ENCODE measurements at regions not wholly inside any gene's neighbourhood (a gene's known extent, or its start where the extent isn't known, plus 50 kb on each side); places are given as distances from the start of the nearest gene placed in this dataset.

DNA sequence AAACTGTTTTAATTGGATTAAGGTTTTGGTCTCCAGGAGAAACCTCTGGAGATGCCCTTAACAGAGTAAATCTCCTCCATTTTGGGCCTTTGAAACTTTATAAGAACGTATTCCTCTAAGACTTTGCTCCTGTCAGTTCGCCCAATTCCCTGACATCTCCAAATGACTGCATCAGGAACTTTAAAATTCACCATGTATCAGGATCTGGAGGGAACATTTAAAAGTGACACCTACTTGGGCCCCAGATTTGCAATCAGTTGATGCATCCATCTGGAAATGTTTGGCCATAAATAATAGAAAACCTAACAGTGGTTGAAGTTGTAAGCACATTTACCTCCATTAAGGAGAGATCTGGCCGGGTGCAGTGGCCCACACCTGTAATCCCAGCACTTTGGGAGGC lies 144.1 kb upstream of the WSCD2 start:
- TF ChIP-seq TAF1 (IDR thresholded peaks at IDR 0.05; ENCODE audit: borderline replicate concordance, low read depth, low read length): no peak
- TF ChIP-seq POLR2AphosphoS5 (IDR thresholded peaks at IDR 0.05; ENCODE audit: low read depth, low read length): no peak
- TF ChIP-seq POLR2A (IDR thresholded peaks at IDR 0.05; ENCODE audit: low read depth, low read length): no peak
- no peak for DNase-seq (ENCODE audit: insufficient read length)
- FAIRE-seq: no peak

DNA sequence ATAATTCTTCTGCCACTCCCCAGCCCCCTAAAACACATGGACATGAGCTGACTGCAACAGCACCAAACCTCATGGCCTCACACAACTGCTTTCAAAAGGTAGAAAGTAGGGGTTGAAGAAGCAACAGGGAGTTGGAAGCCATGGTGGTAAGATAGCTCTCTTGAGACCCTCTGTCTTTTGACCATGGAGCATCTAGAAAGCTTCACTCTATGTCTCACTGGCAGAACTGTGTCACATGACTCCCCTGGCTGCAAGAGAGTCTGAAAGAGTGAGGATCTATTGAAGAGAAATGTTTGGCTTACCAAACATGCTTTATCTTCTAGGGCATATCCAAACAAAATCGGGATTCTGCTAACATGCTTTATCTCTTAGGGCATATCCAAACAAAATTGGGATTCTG lies 142.9 kb upstream of the WSCD2 start:
- TF ChIP-seq POLR2A (IDR thresholded peaks at IDR 0.05; ENCODE audit: low read depth, low read length) (no peak), TAF1 (IDR thresholded peaks at IDR 0.05; ENCODE audit: borderline replicate concordance, low read depth, low read length) (no peak), POLR2AphosphoS5 (IDR thresholded peaks at IDR 0.05; ENCODE audit: low read depth, low read length) (no peak)
- no peak for DNase-seq (ENCODE audit: insufficient read length)
- no peak for FAIRE-seq

DNA sequence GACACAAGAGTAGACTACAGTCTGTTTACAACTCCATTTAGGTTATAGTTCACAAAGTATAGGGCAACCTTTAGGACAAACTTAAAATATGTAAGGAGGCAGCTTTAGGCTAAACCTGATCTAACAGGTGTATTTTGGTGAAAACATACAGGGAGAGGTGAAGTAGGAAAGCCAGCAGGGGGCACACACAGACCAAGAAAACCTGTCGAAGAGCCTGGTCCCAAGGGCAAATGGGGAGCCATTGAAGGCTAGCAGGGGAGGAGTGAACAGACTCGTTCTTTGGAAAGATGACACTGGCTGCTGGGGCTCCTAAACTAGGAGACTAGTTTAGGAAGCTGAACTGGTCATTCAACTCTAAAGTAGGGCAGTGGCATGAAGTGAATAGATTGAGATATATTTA lies 138.8 kb upstream of the WSCD2 start:
- FAIRE-seq (peak; percentile 84), DNase-seq (ENCODE audit: insufficient read length) (no peak)
- TF ChIP-seq TAF1 (IDR thresholded peaks at IDR 0.05; ENCODE audit: borderline replicate concordance, low read depth, low read length) (no peak), POLR2A (IDR thresholded peaks at IDR 0.05; ENCODE audit: low read depth, low read length) (no peak), POLR2AphosphoS5 (IDR thresholded peaks at IDR 0.05; ENCODE audit: low read depth, low read length) (no peak)

DNA sequence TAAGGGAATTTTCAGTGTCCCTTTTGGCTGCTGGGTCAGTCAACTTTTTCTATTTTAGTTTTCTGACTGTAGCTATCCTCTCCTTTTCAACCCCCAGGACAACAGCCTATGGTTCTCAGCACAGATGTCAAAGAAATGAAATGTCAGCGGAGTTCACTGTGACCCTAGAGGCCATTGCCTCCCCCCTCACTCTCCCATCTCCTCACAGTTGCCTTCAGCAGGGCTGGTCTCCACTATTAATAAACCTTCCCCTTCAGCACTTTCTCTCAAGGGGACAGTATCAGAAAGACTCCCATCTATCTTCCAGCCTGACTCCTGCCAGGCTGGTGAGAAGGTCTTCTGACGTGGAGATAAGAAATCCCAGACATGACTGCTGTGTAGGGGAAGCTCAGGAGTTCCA lies 137.1 kb upstream of the WSCD2 start:
- no peak for TF ChIP-seq TAF1 (IDR thresholded peaks at IDR 0.05; ENCODE audit: borderline replicate concordance, low read depth, low read length)
- TF ChIP-seq POLR2A (IDR thresholded peaks at IDR 0.05; ENCODE audit: low read depth, low read length): no peak
- TF ChIP-seq POLR2AphosphoS5 (IDR thresholded peaks at IDR 0.05; ENCODE audit: low read depth, low read length): no peak
- FAIRE-seq: no peak

DNA sequence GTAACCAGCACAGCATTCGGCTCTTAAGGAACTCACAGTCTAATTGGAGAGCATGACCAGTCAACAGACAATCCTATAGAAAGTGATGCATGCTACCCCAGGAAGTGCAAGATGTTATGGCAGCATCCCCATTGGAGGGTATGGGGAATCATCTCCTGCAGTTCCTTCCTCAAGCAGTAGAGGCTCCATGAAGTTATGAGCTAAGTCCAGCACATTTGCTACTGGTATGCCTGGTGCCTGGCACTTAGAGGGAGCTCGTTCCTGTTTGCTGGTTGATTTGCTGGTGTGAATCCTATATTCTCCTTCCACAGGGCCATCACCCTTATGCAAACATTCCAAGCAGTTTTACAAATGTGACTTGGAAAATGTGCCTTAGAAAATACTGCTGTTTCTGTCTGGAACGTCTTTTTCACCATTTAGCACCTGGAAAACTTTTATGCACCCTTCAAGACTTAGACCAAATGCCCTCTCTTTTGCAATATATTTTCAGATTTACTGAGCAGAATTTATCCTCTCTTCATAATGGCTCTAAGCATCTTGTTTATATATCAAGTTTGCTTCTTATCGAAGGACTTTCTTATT lies 136.1 kb upstream of the WSCD2 start:
- peak; percentile 90 for FAIRE-seq
- DNase-seq (ENCODE audit: insufficient read length): no peak
- no peak for TF ChIP-seq TAF1 (IDR thresholded peaks at IDR 0.05; ENCODE audit: borderline replicate concordance, low read depth, low read length)
- TF ChIP-seq POLR2A (IDR thresholded peaks at IDR 0.05; ENCODE audit: low read depth, low read length): no peak
- no peak for TF ChIP-seq POLR2AphosphoS5 (IDR thresholded peaks at IDR 0.05; ENCODE audit: low read depth, low read length)

More for the DNA sequence above, 137.1 kb upstream of the WSCD2 start:
- no peak for DNase-seq (ENCODE audit: insufficient read length)

DNA sequence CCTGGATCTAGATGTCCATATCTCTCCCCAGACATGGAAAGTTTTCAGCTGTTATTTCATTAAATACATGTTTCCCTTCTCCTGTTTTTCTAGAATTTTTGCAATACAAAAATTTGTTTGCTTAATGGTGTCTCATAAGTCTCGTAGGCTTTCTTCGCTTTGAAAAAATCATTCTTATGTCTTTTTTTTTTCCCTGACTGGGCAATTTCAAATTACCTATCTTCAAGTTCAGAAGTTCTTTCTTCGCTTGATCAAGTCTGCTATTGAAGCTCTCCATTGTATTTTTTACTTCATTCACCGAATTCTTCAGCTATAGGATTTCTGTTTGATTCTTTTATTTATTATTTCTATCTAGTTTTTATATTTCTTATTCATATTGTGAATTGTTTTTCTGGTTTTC lies 130.2 kb upstream of the WSCD2 start:
- TF ChIP-seq POLR2AphosphoS5 (IDR thresholded peaks at IDR 0.05; ENCODE audit: low read depth, low read length): no peak
- TF ChIP-seq POLR2A (IDR thresholded peaks at IDR 0.05; ENCODE audit: low read depth, low read length): no peak
- TF ChIP-seq TAF1 (IDR thresholded peaks at IDR 0.05; ENCODE audit: borderline replicate concordance, low read depth, low read length): no peak
- no peak for DNase-seq (ENCODE audit: insufficient read length)
- no peak for FAIRE-seq

DNA sequence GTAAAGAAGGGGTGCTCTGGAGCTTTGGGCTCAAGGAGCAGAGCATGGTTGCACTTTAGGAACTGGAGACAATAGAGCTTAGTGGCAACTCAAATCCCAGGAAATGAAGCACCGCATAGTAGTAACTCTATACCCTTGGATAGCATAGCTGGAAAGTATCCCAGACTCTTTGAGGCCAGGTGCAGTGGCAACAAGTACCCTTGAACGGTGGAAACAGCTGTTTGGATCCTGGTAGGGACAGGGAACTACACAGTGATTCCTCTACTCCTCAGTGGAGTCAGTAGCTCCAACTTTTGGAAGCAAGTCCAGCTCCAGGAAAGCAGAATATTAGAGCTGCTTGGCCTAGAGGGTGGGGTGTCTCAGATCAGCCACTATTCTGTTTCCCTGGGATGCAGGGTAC lies 129.0 kb upstream of the WSCD2 start:
- TF ChIP-seq POLR2AphosphoS5 (IDR thresholded peaks at IDR 0.05; ENCODE audit: low read depth, low read length) (no peak), POLR2A (IDR thresholded peaks at IDR 0.05; ENCODE audit: low read depth, low read length) (no peak), TAF1 (IDR thresholded peaks at IDR 0.05; ENCODE audit: borderline replicate concordance, low read depth, low read length) (no peak)
- no peak for DNase-seq (ENCODE audit: insufficient read length)
- no peak for FAIRE-seq

DNA sequence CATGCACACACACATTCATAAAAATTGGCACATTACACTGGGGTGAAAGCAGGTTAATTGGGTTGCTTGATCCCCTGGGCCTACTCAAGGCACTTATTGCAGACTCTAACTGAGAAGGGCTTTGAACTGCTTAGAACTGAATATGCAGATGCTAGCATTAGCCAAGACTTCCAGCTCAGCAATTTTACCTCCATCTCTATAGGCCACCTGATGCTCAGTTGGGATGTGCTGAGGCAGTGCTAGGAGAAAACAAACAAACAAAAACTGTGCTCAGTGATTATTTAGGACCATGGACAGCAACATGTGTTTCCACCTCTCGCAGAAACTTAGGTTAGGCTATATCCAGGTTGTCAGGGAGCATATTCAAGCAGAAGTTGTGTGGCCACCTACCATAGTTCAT lies 124.8 kb upstream of the WSCD2 start:
- TF ChIP-seq POLR2AphosphoS5 (IDR thresholded peaks at IDR 0.05; ENCODE audit: low read depth, low read length) (no peak), POLR2A (IDR thresholded peaks at IDR 0.05; ENCODE audit: low read depth, low read length) (no peak), TAF1 (IDR thresholded peaks at IDR 0.05; ENCODE audit: borderline replicate concordance, low read depth, low read length) (no peak)
- no peak for DNase-seq (ENCODE audit: insufficient read length)
- FAIRE-seq: no peak

DNA sequence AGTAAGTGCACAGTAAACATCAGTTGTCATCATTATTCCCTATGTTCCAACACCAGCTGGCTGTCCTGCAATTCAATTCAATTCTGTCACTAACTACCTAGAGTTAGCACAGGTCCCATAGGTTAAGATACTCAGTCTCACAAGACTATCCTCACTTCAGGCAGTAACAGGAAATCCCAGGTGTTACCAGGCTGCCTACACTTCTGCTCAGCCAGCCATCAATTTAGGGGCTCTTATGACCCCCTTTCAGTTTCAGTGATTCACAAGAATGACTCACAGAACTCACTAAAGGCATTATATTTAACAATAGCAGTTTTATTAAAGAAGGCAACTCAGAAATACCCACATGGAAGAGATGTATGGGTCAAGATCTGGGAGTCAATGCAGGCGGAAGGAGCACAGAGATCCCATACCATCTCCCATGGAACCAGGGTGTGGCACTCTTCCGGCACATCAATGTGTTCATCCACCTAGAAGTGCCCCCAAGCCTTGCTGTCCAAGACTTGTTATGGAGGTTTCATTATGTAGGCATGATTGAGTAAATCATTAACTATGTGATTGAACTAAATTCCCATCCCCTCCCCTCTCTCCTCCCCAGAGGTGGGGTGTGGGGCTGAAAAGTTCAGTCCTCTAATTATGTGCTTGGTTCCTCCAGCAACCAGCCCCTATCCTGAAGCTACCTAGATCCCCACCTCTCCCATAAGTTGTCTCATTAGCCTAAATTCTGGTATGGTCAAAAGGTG lies 120.8 kb upstream of the WSCD2 start:
- DNase-seq (ENCODE audit: insufficient read length) (no peak), FAIRE-seq (no peak)

DNA sequence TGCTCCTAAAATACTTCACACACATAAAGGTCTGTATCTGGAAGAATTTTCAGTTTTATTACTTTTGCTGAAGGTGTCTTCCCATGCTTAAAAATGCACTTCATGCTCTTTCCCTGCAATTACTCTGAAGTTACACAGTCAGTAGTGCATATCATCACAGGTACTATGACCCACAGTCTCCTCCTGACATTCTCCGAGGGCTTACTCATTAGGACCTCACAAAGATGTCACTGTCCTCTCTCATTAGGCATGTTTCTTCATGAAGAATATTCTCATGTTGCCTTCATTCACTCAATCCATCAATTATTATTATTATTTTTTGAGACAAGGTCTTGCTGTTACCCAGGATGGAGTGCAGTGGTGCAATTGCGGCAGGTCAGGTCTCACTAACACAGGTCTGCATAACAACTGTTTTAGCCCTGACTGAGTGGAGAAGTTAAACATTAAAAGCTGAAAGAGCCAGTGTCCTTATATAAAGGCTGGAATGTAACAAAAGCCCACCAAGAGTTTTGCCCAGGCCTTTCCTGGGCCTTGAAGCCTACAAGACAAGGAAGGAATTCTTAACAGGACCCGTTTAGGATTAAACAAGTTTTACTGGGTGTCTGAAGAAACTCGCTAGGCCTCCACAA lies 119.5 kb upstream of the WSCD2 start:
- no peak for DNase-seq (ENCODE audit: insufficient read length)
- TF ChIP-seq TAF1 (IDR thresholded peaks at IDR 0.05; ENCODE audit: borderline replicate concordance, low read depth, low read length) (no peak), POLR2A (IDR thresholded peaks at IDR 0.05; ENCODE audit: low read depth, low read length) (no peak), POLR2AphosphoS5 (IDR thresholded peaks at IDR 0.05; ENCODE audit: low read depth, low read length) (no peak)
- FAIRE-seq: no peak

More for the DNA sequence above, 120.8 kb upstream of the WSCD2 start:
- TF ChIP-seq TAF1 (IDR thresholded peaks at IDR 0.05; ENCODE audit: borderline replicate concordance, low read depth, low read length) (no peak), POLR2AphosphoS5 (IDR thresholded peaks at IDR 0.05; ENCODE audit: low read depth, low read length) (no peak), POLR2A (IDR thresholded peaks at IDR 0.05; ENCODE audit: low read depth, low read length) (no peak)

DNA sequence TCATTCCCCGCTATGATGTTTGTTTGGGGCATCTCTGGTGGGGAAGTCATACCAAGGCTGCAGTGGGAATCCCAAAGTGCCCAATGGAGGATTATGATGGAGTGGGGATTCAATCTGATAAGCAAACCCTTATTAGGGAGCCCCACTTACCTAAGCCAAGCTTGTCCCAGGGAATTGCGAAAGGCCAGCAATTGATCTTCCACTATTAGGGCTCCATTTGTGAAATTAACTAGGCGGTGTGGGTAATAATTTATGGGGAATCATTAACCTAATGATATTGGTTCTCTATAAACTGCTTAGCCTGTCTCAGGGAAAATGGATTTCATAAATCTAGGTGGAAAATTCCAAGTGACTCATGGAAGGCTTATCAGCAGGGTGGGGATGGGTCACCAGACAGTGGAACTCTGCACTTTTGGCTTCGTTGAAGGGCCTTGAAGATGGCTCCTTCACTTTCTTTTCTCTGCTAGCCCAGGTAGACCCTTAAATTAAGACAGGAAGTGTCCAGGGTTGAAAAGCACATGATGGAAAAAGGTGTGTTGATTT lies 113.0 kb upstream of the WSCD2 start:
- FAIRE-seq (no peak), DNase-seq (ENCODE audit: insufficient read length) (no peak)
- TF ChIP-seq POLR2A (IDR thresholded peaks at IDR 0.05; ENCODE audit: low read depth, low read length) (no peak), POLR2AphosphoS5 (IDR thresholded peaks at IDR 0.05; ENCODE audit: low read depth, low read length) (no peak), TAF1 (IDR thresholded peaks at IDR 0.05; ENCODE audit: borderline replicate concordance, low read depth, low read length) (no peak)
